HCT116 (cell line): ENCODE measurements at regions not wholly inside any gene's neighbourhood (a gene's known extent, or its start where the extent isn't known, plus 50 kb on each side); places are given as distances from the start of the nearest gene placed in this dataset.

Source experiments
- JUND ChIP-seq: IDR thresholded peaks from 2 replicates; pipeline ENCODE4 v1.6.1; 2012
- POLR2AphosphoS5 ChIP-seq: IDR thresholded peaks from 2 replicates; pipeline ENCODE4 v1.6.1; 2011; ENCODE audit warnings: mild to moderate bottlenecking, low read depth, low read length, moderate library complexity
- YY1 ChIP-seq: IDR thresholded peaks from 2 replicates; pipeline ENCODE4 v1.6.1; 2011; ENCODE audit warnings: low read length, low read depth, moderate library complexity, mild to moderate bottlenecking; ENCODE audit not compliant: insufficient replicate concordance; ENCODE audit errors: extremely low read depth

- no peak for TF ChIP-seq POLR2AphosphoS5
- TF ChIP-seq YY1: no peak
- no peak for TF ChIP-seq JUND
These were observed 108.1 kb downstream of the GNAT3 start for GRCh38 chr7:80403686-80404241.
